HG03442 (cell line): ENCODE measurements at regions not wholly inside any gene's neighbourhood (a gene's known extent, or its start where the extent isn't known, plus 50 kb on each side); places are given as distances from the start of the nearest gene placed in this dataset.

Experiments used
- ATAC-seq: cut with Tn5 transposase; IDR thresholded peaks from one replicate; pipeline ENCODE4 v1.9.1; 2021; ENCODE audit warnings: mild to moderate bottlenecking, moderate library complexity; ENCODE audit not compliant: unreplicated experiment

DNA sequence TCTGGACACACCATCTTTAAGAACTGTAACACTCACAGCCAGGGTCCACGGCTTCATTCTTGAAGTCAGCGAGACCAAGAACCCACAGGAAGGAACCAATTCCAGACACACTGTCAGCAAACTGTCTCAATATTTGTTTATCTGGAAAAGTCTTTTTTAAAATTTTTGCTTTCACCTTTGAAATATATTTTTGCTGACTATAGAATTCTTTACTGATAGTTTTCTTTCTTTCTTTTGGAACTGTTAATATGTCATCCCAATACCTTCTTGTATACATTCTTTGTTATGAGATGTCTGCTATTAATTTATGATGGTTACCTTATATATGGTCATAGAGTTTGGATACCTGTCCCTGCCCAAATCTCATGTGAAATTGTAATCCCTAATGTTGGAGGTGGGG lies 145.1 kb upstream of the IRX4 start:
- ATAC-seq: no peak

DNA sequence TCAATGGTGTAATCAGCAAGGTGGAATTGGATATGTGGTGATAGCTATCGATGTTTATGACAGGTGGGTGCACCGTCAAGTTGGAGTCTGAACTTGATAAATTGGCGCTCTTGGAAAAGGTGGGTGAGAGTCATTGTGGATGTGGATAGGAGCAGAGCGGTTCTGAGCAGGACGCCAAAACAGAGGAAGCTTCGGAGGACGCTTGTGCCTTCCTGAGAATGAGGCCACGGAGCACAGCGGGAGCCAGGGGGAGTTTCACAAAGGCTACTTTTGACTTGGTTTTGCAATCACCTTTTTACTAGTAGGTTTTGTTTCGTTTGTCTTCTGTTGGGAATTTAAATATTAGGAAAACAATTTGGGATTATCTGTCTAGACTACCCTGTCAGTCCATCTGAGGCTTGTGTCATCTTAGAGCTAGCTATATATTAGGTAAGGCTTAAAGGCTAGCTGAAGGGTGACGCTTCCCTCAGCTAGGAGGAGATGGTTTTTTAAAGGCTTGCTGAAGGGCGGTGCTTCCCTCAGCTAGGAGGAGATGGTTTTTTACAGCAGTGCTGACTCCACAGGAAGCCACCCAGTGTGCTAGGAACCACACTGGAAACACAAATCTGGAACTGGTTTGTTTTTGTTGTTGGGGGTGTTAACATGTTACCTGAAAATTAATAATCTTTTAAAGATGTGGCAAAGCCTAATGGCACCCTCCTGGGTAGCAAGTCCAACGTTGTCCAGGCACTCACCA lies 142.4 kb upstream of the IRX4 start:
- no peak for ATAC-seq

DNA sequence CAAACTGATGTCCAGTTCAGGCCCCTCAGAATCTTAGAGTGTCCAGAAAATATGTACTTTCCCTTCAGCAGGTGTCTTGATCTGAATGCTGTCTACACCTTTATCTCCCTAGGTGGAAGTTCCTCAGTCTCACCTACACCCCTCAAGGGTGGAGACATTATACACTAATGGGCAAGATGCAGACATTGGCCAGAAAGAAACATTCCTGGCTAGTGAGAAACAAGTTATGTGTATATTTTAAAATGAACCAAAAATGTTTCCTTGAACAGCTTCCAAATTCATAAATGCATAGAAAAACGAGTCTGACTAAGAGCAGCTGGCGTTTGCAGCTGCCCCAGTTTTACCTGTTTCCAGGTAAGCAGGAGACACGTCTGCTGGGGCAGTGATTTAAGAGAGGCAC lies 140.5 kb upstream of the IRX4 start:
- ATAC-seq: no peak

DNA sequence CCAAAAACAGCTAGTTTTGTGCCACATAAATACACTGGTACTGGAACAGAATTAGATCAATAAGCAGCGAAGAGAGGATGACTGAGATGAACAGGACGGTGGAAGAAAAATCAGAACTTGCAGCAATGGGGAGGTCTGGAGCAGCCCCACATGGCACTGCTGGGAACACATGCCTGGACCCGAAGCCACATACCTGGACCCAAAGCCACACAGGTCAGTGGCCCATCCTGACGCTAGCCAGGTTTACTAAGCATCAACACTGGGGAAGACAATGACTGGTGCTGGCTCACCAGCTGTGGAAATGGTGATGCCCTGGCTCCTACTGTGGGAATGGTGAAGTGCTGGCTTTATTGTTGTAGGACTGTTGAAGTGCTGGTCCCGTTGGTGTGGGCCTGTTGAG lies 139.7 kb upstream of the IRX4 start:
- ATAC-seq: no peak

DNA sequence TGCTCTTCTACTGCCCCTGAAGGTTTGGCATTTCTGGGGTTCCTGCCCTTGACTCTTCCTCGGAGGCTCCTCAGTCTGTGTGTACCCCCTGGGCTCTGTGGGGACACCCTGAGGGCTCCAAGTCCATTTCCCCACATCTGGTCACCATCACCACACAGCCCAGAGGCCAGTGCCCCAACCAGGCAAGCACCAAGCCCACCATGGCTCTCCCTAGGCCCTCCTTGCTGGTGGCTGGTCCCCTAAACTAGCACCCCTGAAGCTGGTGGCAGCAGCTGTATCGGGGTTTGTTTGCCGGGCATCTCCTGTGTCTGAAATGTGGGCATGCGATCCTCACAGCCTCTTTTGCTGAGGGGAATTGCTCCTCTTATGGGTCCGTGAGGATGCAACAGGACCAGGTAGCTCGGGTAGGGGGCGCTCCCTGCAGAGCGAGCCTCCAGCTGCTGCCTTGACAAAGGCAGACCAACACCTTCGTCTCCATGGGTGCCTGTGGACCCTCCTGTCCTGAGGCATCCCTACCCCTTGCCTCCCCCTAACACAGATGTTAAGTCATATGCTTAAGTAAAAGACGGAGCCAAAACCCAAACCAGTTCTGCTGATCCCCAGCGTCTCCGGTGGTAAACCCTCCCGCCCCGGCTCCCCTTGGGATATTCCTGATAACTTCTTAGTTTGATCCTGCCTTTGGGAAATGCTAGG lies 138.9 kb upstream of the IRX4 start:
- ATAC-seq: no peak

DNA sequence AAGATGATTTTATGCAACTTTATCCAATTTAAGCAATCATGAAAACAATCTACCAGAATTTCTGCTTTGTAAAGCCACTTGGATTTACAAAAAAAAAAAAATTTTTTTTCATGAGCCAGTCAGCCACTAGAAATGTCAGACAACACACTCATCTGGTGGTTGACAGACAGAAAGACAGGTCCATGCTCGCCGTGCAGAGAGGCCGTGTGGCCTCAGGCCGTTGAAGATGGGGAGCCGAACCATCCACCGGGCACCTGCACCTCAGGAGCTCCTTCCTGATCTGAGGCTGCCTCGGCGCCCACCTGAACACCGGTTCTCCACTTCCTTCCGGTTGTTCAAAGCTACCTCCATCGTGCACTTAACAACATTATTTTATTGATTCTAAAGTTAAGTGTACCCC lies 138.0 kb upstream of the IRX4 start:
- no peak for ATAC-seq

DNA sequence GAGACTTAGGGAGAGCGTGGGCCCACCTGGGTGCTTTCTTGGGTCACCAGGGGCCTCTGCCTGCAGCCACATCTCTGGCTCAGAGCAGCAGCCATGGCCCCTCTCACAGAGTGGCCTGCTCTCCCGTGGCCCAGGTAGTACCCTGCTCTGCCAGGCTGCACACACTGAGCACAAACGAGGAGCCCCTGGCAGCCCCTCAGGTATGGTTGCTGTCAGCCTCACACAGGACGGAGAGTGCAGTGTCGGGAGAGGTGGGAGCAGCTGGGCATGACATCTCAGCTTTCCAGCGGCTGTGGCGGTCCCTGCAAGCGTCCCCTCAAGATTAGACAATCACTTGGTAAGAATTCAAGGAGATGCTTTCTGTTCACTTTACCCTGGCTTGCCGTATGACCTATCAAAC lies 137.0 kb upstream of the IRX4 start:
- ATAC-seq: no peak

DNA sequence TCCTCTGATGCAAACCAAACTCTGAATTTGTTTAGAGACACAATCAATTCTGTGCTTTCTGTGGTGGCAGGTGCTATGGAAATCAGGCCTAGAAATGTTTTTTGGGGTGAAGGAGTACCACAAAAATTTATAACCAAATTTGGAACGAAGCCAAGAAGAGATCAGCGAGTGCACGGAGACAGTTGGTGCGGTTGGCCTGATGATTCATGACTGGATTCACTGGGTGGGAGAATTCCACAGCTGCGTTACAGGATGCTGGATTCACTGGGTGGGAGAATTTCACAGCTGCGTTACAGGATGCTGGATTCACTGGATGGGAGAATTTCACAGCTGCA lies 135.6 kb upstream of the IRX4 start:
- ATAC-seq: no peak

DNA sequence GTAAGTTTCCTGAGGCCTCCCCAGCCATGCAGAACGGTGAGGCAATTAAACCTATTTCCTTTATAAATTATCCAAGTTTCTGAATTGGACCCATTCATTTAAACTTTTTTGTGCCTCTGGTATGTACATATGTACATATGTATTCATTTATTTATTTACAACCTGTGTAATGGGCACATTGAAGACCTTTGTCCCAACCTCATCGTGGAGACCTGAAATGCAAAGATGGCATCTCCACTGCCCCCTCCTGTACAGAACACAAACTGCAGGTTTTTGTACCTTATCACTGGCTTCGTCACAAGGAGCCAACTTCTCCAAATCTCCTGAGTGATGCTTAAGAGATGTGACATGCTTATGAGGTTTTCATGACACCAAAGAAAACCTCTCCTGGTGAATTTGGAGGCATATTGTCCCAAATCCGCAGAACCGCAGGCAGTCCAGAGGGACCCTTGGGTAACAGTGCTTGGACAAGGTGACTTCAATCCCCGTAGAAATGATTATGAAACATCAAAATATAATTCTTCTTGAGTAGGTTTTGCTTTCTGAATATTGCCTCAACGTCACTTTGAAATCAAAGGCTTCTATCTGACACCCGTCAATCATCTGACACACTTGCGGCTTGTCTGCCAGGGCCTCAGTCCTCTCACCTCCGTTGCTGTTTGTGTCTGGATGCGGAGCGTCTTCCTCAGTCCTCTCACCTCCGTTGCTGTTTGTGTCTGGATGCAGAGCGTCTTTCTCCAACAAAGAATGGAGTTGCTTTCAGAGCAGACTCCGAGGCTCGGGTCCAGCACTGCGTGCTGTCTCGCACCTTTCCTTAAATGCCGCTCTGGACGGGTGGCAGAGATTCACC lies 135.0 kb upstream of the IRX4 start:
- ATAC-seq: no peak

DNA sequence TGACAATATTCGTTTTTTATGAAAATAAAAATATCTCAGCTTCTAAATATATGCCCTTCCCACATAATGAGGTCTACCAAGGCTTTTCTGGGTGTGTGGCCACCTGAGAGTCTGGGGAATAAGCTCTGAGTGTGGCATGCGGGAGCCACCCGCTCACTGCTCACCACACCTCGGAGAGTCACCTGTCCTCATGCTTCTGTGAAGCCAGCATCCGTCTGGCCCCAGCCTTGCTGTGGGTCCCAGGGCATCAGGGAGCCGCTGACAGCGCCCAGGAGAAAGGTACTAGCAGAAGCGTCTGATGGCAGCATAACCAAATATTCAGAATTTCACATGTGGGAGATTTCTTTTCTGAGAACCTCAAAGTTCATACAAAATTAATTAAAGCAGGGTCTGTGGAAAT lies 133.2 kb upstream of the IRX4 start:
- no peak for ATAC-seq

DNA sequence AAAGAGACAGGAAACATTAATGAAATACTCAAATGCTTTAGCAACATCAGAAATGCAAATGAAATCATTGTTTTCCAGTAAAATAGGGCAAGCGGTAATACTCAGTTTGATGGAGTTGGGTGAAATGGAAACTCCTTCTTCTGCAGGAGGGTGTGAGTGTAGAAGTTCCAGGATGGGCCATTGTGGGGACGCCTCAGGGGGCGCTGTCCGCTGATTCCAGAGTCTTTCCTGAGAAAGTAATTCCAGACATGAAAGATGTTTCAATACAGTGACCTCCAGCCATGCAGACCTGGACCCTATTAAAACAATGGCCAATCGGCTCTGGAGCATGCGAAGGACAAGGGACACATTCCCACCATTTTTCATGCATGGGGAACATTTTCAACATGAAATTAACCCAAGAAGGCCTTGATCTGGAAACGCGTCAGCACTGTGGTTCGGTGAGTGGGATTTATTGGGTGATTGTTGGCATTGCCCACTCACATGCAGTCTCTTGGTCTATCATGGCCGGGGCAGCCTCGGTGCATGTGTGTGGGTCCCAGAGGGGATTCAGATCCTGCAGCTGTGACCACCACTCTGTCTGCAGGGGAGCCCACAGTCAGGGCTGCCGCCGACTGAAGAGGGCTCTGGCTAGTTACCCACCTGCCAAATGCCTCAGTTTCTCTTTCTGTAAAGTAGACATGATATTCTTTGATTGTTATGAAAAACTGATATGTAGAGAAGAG lies 132.6 kb upstream of the IRX4 start:
- ATAC-seq: no peak

DNA sequence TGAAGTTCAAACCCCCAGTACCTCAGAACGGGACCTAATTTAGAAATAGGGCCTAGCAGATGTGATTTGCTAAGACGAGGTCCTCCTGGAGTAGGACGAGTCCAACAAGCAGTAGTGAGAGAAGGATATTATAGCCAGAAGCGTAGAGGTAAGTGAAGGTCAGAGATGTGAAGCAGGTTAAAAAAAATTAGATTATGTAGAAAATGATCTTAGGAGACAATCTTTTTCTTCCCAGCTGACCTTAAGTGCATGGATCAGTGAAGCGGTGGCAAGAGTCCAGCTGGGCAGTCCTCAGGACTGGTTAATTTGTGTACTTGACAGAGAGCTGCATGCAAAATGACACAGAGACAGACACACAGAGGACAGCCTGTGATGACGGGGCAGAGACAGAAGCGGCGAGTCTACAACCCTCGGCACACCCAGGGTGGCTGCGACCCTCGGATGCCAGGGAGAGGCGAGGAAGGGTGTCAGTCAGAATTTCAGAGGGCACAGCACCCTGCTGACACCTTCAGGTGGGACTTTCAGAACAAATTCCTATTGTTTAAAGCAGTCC lies 131.4 kb upstream of the IRX4 start:
- no peak for ATAC-seq

DNA sequence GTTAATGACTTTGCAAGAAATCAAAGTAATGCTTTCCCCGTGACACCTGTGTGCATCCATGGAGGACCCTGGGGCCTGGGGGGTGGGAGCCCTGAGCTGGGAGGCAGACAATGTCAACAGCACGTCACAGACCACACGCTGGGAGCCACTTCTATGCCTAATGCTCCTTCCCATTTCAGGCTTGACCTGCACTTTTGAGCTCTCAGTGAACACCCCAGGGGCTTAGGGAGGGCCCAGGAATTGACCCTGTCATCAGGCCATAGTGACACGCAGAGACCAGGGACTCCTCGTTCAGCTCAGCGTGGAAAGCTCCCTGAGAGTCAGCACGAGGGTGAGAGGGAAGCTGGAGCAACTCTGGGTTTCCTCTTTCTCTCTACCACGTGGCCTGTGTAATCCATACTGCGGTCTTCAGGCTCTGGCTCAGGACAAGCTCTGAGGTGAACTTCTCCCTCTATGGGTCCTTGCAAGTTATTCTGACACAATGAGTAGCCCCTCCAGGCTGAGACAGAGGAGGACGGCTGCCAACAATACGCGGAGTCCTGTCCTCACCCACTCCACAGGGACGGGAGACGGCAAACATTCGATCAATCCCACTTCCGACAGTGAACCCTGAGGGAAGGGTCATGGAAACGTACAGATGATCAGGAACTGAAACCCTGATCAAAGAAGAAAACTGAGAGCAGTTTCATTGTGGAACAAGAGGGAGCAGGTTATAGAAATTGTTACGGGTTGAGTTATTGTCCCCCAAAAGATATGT lies 130.8 kb upstream of the IRX4 start:
- ATAC-seq: no peak

DNA sequence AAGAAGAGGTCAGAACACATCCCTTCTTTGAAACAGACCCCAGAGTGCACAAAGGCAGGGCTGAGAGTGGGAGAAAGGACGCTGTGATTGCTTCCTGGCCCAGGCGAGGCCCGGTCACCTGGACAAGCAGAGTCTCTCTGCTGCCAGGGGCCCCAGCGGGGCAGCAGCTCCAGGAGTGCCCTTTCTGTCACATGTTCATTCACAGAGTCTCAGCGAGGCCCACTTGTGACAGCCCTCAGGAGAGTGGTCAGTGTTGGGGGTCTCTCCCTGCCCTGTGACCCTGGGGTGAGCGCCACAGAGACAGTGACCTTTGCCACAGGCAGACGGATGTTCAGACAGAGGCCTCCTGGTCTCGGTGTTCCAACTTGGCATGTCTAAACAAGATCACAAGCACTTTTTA lies 130.2 kb upstream of the IRX4 start:
- ATAC-seq: no peak

DNA sequence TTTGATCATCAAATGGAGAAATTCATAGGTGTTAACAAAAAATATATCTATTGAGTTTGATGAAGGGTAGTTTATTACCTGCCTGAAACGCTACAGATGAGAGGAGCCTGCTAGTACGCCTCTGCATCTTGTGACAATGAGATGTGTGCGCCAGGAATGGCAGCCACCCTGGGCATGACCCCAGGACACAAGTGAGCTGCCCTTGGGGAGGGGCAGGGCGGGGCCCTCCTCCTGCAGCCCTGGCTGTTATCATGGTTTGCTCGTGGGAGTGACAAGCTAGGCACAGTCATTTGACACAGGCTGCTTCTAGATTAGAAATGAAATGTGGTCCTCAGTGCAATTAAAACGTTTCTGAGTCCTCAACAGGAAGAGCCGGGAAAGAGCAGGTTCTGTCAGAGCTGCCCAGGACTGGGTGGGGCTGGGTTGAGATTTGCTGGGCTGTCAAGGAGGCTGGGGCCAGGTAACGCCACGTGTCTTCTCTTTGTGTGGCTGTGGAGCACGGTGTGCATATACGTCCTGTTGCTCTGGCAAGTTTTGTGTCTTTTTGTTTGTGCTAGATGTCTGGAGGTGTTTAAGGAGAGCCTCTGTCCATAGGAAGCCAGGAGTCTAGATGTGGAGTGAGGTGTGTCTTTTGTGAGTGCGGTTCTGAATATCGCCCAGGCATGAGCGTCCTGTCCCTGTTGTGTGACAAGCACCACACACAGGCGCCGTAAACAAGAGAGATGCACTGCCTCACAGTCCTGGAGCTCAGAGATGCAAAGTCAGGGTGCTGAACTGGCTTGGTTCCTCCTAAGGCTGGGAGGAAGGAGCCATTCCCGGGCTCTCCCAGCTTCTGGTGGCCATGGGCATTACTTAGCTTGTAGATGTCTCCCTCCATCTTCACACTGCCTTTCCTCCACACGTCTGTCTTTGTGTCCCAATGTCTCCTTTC lies 129.0 kb upstream of the IRX4 start:
- no peak for ATAC-seq

DNA sequence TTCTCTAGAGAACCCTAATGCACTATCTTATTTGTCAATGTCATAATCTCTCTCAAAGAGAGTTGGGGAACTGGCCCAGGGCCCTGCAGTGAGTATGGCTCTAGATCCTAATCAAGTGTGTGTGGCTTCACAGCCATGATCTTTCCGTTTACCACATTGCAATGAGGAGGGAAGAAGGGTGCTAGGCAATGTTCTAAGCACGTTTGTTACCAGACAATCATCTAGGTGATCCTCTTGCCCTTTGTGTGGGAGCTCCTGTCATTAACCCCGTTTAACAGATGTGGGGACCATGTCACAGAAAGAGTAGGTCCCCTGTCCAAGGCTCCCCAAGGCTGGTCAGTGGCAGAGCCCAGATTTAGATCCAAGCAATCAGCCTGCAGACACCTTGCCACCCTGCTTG lies 128.2 kb upstream of the IRX4 start:
- ATAC-seq: no peak

DNA sequence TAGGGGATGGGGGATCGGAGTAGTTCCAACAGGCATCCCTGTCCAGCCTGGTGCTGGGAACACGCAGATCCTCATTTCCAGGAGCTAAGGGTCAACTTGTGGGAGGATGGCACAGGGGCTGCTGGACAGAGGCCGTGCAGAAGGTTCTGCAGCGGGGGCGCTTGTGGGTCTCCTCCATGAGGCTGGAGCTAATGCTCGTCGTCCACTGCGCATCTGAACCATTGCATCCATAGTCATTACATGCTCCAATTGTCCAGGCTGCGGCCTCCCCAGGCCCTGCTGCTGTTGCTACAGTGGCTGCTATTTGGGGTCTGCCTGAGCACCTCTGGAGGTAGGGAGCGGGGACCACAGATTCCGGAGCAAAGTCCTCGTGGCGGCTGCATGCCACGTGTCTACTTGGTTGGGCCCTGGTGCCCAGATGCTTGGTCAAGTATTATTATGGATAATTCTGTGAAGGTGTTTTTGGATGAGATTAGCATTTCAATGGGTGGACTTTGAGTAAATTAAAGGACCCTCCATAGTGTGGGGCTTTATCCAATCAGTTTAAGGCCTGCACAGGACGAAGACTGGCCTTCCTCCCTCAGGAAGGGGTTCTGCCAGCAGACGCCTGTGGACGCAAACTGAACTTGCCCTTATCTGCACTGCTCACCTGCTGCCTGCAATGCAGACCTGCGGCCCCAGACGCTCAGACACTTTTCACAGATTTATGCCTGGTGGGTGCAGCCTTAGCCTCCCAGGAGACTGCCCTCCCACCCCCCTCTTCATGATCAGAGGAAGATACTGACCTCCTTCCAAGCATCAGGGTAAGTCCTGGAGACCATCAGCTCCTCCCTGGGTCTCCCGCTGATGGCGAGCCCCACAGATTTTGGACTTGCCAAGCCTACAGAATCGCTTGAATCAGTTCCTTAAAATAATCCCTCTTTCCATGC lies 127.5 kb upstream of the IRX4 start:
- ATAC-seq: no peak
